HG03095 (cell line): ENCODE measurements at regions not wholly inside any gene's neighbourhood (a gene's known extent, or its start where the extent isn't known, plus 50 kb on each side); places are given as distances from the start of the nearest gene placed in this dataset.

Source experiments
- ATAC-seq: cut with Tn5 transposase; IDR thresholded peaks from one replicate; pipeline ENCODE4 v1.9.1; 2021; ENCODE audit warnings: moderate library complexity; ENCODE audit not compliant: unreplicated experiment

DNA sequence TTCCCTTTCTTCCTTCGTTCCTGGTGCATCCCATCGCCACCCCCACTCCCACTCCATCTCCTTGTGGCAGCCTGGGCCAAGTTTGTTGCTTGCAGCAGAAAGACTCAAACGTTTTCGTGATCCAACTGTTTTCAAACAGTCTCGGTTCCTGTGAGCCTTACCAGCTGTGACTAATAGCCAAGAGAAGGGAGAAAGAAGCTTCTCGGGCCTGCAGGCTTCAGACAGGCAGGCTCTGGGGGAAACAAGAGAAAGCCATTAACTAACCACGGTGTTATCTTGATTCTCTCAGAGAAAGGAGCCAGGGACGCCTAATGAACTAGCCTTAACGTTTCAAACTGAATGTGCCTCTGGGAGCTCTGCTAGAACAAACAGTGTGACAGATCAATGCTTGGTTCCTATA lies 742.0 kb downstream of the NR2F2 start:
- no peak for ATAC-seq

GRCh38 chr15:97076011-97076410 lies 745.5 kb downstream of the NR2F2 start:
- no peak for ATAC-seq

DNA sequence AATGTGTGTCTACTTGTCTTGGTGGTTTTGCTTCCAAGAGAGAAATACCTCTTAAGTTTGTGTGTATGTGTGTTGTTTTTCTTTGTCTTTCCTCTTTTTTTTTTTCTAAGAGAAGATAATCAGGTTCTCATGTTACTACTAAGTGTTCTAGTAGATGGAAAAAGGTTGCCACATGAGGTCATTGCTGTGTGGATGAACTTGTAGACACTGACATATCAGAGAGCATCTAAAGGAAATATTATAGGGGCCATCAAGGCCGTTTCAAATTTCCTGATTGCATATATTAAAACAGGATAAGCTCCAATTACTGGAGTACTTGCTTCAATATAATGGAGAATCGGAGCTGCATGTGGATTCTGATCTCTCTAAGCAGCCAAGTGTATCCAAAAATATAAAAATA lies 747.5 kb downstream of the NR2F2 start:
- no peak for ATAC-seq

DNA sequence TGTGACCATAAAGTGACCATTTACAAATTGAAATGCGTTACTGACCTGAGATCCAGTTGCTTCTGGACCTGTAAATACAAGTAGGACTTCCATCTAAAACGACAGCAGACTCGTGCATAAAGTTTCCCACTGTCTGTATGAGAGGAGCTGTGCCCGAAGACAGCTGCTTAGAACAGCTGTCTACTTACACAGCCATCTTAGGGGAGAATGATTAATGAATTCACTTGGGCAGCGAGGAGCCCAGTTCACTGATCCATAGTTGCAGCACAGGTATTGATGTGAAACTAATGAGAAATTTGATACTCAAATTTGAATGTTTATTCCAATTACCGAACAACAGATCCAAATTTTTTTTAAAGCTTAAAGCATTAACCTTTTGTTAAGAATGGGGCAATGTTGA lies 748.1 kb downstream of the NR2F2 start:
- no peak for ATAC-seq

GRCh38 chr15:97081666-97082226 lies 751.2 kb downstream of the NR2F2 start:
- no peak for ATAC-seq

GRCh38 chr15:97082830-97083229 lies 752.3 kb downstream of the NR2F2 start:
- ATAC-seq: no peak

DNA sequence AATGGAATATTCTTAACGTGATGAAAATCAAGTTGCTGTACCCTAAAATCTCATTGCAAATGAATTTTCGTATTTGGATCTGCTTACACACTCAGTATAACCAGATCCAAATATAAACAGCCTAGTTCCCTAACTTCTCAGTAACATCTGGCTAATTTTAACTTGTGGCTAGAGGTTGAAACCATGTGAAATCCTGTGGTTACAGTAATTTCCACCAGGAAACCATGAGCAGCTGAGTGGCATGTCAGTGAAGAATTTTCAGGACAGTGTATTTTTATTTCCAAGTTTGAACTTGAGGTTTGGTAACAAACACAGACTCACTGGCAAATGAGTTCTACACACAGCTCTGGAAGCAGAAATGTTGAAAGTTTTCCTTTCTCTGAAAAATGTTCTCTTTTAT lies 754.1 kb downstream of the NR2F2 start:
- no peak for ATAC-seq

GRCh38 chr15:97085731-97086130 lies 755.2 kb downstream of the NR2F2 start:
- no peak for ATAC-seq

- ATAC-seq: no peak
Measured at GRCh38 chr15:97087006-97087741, 756.7 kb downstream of the NR2F2 start.

GRCh38 chr15:97091093-97091492 lies 760.6 kb downstream of the NR2F2 start:
- no peak for ATAC-seq

GRCh38 chr15:97092656-97093055 lies 762.2 kb downstream of the NR2F2 start:
- no peak for ATAC-seq

DNA sequence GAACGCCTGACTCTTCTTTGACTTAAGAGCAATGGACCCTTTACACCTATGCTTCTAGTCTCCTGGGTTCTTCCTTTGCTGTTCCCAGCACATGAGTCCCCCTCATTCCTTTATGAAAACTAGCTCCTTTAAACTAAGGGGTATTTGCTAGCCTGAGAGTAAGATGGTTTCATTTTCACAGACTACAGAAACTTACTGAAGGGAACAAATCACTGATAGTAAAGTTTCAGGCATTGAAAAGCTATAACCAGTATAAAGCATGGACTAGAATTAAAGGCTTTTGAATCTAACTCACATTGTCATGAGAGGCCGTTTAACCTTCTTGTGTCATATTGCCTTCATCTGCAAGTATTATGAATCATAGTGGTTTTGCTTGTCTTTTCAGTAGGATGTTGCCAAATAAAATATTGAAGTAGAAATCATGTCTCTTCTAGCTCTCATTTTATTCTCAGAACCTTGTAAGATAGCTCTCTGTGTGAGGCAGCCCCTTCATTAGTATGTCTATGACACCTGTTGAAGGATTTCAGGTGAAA lies 765.9 kb downstream of the NR2F2 start:
- no peak for ATAC-seq

DNA sequence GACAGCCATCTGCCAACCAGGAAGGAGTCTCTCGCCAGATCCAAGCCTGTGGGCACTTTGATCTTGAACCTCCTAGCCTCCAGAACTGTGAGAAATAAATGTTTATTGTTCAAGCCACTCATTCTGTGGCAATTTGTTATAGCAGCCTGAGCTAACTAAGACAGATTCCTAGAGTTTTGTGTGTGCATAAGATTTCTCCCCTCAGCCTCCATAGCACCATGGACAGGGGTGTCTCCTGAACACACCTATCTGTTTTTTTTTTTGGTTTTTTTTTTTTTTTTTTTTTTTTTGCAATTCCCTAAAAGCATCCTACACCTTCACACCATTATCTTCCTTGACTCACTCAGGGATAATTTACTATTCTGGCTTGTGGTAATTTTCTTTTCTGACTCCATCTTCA lies 768.5 kb downstream of the NR2F2 start:
- no peak for ATAC-seq

DNA sequence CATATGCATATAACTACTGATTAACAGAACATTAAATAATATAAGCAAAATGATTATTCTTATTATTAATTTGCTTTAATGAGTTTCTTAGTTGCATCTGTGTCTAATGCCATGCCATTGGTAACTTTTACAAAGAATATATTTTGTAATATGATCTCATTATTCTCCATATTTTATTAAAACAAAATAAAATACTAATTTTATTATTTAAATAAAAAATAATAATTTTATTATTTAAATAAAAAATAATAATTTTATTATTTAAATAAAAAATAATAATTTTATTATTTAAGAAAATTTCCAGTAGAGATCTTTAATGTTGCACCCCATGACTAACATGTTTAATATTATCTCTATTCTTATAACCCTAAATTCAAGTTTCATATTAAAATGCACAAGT lies 771.1 kb downstream of the NR2F2 start:
- no peak for ATAC-seq

GRCh38 chr15:97114900-97115760 lies 784.6 kb downstream of the NR2F2 start:
- ATAC-seq: no peak

- no peak for ATAC-seq
Measured at GRCh38 chr15:97115761-97116070, 785.2 kb downstream of the NR2F2 start.

DNA sequence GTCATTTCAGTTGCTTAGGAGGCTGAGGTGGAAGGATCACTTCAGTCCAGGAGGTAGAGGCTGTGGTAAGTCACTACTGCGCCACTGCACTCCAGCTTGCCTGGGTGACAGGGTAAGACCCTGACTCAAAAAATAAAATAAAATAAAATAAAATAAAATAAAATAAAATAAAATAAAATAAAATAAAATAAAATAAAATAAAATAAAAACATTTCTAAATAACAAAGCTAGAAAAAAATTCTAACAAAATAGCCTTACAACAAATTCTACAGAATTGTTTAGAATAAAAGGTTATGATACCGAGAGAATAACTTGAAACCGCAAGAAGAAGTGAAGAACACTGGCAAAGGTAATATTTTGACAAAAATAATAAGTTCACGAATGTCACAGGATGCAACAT lies 794.3 kb downstream of the NR2F2 start:
- no peak for ATAC-seq

GRCh38 chr15:97126553-97127233 lies 796.2 kb downstream of the NR2F2 start:
- no peak for ATAC-seq

GRCh38 chr15:97129674-97130073 lies 799.2 kb downstream of the NR2F2 start:
- no peak for ATAC-seq

GRCh38 chr15:97140216-97140615 lies 809.7 kb downstream of the NR2F2 start:
- ATAC-seq: no peak

DNA sequence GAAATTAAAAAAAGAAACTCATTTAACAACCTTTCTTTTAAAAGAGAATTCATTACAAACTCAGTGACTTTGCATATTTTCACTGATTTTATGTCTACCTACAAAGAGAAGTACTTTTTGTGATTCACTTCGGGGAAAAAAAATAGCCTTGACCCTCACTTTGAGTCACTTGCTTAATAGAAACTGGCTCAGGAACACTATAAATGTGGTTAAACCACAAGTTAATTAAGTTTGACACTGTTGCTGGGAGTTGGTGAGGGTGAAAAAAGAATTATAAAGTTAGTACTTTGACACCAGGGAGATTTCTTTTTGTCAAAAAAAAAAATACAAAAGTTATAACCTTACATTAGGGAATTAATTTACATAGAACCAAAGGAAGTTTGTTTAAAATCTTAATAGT lies 810.9 kb downstream of the NR2F2 start:
- ATAC-seq: no peak
